Esophagus muscularis mucosa (tissue), 3 donors: ENCODE measurements at regions not wholly inside any gene's neighbourhood (a gene's known extent, or its start where the extent isn't known, plus 50 kb on each side); places are given as distances from the start of the nearest gene placed in this dataset.

Experiments
- EP300 ChIP-seq: sonication (generic); formaldehyde crosslinking; IDR thresholded peaks from one replicate; pipeline ENCODE4 v1.6.1; 2017; ENCODE audit warnings: antibody characterized with exemption
- TF ChIP-seq, protein P1 (sequence below), 3 experiments: fragments of 200-600 bp in 2 of 3; fragments of 450-650 bp in 1 of 3; sonication (generic) in 2 of 3; IDR thresholded peaks; one replicate each; pipeline ENCODE4 v1.5.1; 2017 to 2019; ENCODE audit warnings: antibody characterized with exemption in 3 of 3, mild to moderate bottlenecking in 2 of 3, moderate library complexity in 1 of 3

DNA sequence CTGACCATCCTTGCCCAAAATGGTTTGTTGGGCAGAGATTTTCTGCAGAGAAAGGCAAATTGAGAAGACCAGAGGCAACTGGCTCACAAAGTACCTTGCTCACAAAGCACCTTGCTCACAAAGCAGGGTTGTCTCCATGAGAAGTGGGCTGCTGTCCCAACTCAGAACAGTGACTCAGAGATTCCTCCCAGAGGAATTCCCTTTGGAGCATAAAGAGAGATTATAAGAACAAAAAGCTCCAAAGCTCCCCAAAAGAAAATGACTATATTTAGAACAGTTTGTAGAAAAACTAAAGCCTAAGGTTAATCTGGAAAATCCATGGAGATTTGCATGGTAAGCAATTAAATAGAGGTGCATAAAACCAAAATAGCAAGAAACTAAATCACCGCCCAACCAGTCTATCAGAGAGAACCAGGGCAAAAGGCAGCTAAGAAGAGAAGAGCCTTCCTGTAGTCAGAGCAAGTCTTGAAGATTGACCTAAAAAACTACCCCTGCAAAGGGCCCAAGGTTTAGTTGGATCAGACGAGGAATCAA lies 731.4 kb downstream of the FAT4 start:
- TF ChIP-seq, protein P1, sequence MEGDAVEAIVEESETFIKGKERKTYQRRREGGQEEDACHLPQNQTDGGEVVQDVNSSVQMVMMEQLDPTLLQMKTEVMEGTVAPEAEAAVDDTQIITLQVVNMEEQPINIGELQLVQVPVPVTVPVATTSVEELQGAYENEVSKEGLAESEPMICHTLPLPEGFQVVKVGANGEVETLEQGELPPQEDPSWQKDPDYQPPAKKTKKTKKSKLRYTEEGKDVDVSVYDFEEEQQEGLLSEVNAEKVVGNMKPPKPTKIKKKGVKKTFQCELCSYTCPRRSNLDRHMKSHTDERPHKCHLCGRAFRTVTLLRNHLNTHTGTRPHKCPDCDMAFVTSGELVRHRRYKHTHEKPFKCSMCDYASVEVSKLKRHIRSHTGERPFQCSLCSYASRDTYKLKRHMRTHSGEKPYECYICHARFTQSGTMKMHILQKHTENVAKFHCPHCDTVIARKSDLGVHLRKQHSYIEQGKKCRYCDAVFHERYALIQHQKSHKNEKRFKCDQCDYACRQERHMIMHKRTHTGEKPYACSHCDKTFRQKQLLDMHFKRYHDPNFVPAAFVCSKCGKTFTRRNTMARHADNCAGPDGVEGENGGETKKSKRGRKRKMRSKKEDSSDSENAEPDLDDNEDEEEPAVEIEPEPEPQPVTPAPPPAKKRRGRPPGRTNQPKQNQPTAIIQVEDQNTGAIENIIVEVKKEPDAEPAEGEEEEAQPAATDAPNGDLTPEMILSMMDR (IDR thresholded peaks at IDR 0.05): no peak
- no peak for TF ChIP-seq EP300
